Hepatocyte (in vitro differentiated cells): ENCODE measurements at regions not wholly inside any gene's neighbourhood (a gene's known extent, or its start where the extent isn't known, plus 50 kb on each side); places are given as distances from the start of the nearest gene placed in this dataset.

ENCODE experiments used
- EZH2 ChIP-seq: fragments of 200-600 bp; sonication (generic); IDR thresholded peaks from 2 replicates; pipeline ENCODE4 v1.6.1; 2016; ENCODE audit warnings: antibody characterized with exemption, mild to moderate bottlenecking, borderline replicate concordance
- EZH2phosphoT487 ChIP-seq: fragments of 200-600 bp; sonication (generic); IDR thresholded peaks from one replicate; pipeline ENCODE4 v1.6.1; 2018; ENCODE audit warnings: antibody characterized with exemption, mild to moderate bottlenecking, low read depth, moderate library complexity; ENCODE audit not compliant: unreplicated experiment, severe bottlenecking
- TF ChIP-seq, protein P1 (sequence below): fragments of 200-600 bp; sonication (generic); IDR thresholded peaks from 2 replicates; pipeline ENCODE4 v1.5.1; 2016; ENCODE audit warnings: antibody characterized with exemption, mild to moderate bottlenecking; ENCODE audit not compliant: poor library complexity

GRCh38 chr5:44645502-44645901 lies 163.2 kb upstream of the MRPS30 start:
- TF ChIP-seq, protein P1, sequence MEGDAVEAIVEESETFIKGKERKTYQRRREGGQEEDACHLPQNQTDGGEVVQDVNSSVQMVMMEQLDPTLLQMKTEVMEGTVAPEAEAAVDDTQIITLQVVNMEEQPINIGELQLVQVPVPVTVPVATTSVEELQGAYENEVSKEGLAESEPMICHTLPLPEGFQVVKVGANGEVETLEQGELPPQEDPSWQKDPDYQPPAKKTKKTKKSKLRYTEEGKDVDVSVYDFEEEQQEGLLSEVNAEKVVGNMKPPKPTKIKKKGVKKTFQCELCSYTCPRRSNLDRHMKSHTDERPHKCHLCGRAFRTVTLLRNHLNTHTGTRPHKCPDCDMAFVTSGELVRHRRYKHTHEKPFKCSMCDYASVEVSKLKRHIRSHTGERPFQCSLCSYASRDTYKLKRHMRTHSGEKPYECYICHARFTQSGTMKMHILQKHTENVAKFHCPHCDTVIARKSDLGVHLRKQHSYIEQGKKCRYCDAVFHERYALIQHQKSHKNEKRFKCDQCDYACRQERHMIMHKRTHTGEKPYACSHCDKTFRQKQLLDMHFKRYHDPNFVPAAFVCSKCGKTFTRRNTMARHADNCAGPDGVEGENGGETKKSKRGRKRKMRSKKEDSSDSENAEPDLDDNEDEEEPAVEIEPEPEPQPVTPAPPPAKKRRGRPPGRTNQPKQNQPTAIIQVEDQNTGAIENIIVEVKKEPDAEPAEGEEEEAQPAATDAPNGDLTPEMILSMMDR: no peak
- TF ChIP-seq EZH2 (no peak), EZH2phosphoT487 (no peak)
